SK-N-SH (cell line): ENCODE measurements at regions not wholly inside any gene's neighbourhood (a gene's known extent, or its start where the extent isn't known, plus 50 kb on each side); places are given as distances from the start of the nearest gene placed in this dataset.

Source experiments
- EP300 ChIP-seq, 2 experiments: IDR thresholded peaks; 2 replicates each; pipeline versions ENCODE4 v1.4.0 to v1.6.1; 2012; ENCODE audit warnings: borderline replicate concordance in 1 of 2, low read depth in 1 of 2, low read length in 1 of 2
- EZH2phosphoT487 ChIP-seq: fragments of 200-600 bp; sonication (generic); IDR thresholded peaks from 2 replicates; pipeline ENCODE4 v1.6.1; 2017; ENCODE audit warnings: low read depth, mixed run types, mild to moderate bottlenecking, antibody characterized with exemption, moderate library complexity, borderline replicate concordance
- FOXJ3 ChIP-seq: sonication (generic); formaldehyde crosslinking; IDR thresholded peaks from 2 replicates; pipeline ENCODE4 v1.5.1; 2020; ENCODE audit warnings: mild to moderate bottlenecking, missing genetic modification reagents
- NRF1 ChIP-seq: IDR thresholded peaks from 2 replicates; pipeline ENCODE4 v1.6.1; 2012; ENCODE audit warnings: low read depth, mild to moderate bottlenecking, low read length
- TAF1 ChIP-seq: IDR thresholded peaks from 2 replicates; pipeline ENCODE4 v1.6.1; 2012; ENCODE audit warnings: low read depth, mild to moderate bottlenecking, low read length, moderate library complexity, borderline replicate concordance
- YY1 ChIP-seq: IDR thresholded peaks from 2 replicates; pipeline ENCODE4 v1.4.0; 2012; ENCODE audit warnings: low read depth, mild to moderate bottlenecking
- TF ChIP-seq, protein P1 (sequence below): fragments of 200-600 bp; sonication (generic); IDR thresholded peaks from 2 replicates; pipeline ENCODE4 v1.6.1; 2017; ENCODE audit warnings: antibody characterized with exemption, mild to moderate bottlenecking, moderate library complexity
- TF ChIP-seq, protein P2 (sequence below): IDR thresholded peaks from 2 replicates; pipeline ENCODE4 v1.6.1; 2012; ENCODE audit warnings: mild to moderate bottlenecking, low read depth, low read length, moderate library complexity

DNA sequence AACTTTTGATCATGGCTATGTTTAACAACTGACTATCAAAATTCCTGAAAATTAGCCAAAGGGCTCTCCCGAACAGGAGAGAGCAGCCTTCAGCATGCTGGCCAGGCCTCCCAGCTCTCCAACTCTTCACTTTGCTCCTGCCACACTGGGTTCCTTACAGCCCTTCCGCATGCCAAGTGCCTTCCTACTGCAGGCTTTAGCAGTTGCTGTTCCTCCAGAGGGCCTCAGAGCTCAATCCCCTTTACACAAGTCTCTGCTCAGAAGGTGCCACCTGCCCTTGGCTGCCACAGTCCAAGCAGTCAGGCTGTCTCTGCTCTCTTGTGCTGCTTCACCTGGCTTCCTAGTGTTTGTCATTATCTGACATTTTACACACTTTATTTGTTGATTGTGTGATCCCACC is 553.1 kb upstream of the PPP2R3A start:
- TF ChIP-seq TAF1: no peak
- no peak for TF ChIP-seq EZH2phosphoT487
- TF ChIP-seq, protein P1, sequence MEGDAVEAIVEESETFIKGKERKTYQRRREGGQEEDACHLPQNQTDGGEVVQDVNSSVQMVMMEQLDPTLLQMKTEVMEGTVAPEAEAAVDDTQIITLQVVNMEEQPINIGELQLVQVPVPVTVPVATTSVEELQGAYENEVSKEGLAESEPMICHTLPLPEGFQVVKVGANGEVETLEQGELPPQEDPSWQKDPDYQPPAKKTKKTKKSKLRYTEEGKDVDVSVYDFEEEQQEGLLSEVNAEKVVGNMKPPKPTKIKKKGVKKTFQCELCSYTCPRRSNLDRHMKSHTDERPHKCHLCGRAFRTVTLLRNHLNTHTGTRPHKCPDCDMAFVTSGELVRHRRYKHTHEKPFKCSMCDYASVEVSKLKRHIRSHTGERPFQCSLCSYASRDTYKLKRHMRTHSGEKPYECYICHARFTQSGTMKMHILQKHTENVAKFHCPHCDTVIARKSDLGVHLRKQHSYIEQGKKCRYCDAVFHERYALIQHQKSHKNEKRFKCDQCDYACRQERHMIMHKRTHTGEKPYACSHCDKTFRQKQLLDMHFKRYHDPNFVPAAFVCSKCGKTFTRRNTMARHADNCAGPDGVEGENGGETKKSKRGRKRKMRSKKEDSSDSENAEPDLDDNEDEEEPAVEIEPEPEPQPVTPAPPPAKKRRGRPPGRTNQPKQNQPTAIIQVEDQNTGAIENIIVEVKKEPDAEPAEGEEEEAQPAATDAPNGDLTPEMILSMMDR: no peak
- no peak for TF ChIP-seq EP300 (IDR thresholded peaks at IDR 0.05; ENCODE audit: borderline replicate concordance in 1 of 2, low read depth in 1 of 2, low read length in 1 of 2)
- TF ChIP-seq YY1: no peak
- no peak for TF ChIP-seq FOXJ3 (CRISPR knock-in tag)
- TF ChIP-seq NRF1: no peak
- TF ChIP-seq, protein P2, sequence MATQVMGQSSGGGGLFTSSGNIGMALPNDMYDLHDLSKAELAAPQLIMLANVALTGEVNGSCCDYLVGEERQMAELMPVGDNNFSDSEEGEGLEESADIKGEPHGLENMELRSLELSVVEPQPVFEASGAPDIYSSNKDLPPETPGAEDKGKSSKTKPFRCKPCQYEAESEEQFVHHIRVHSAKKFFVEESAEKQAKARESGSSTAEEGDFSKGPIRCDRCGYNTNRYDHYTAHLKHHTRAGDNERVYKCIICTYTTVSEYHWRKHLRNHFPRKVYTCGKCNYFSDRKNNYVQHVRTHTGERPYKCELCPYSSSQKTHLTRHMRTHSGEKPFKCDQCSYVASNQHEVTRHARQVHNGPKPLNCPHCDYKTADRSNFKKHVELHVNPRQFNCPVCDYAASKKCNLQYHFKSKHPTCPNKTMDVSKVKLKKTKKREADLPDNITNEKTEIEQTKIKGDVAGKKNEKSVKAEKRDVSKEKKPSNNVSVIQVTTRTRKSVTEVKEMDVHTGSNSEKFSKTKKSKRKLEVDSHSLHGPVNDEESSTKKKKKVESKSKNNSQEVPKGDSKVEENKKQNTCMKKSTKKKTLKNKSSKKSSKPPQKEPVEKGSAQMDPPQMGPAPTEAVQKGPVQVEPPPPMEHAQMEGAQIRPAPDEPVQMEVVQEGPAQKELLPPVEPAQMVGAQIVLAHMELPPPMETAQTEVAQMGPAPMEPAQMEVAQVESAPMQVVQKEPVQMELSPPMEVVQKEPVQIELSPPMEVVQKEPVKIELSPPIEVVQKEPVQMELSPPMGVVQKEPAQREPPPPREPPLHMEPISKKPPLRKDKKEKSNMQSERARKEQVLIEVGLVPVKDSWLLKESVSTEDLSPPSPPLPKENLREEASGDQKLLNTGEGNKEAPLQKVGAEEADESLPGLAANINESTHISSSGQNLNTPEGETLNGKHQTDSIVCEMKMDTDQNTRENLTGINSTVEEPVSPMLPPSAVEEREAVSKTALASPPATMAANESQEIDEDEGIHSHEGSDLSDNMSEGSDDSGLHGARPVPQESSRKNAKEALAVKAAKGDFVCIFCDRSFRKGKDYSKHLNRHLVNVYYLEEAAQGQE: no peak
